ENCODE measurements at regions not wholly inside any gene's neighbourhood (a gene's known extent, or its start where the extent isn't known, plus 50 kb on each side); places are given as distances from the start of the nearest gene placed in this dataset.

- Histone ChIP-seq H3K4me3 (ENCODE audit: low read length) (no peak overlapping the region), H3K27me3 (ENCODE audit: control insufficient read depth in 1 of 2, insufficient read depth in 2 of 2, low read length in 2 of 2) (no peaks in the 10 kb centered on the region), H3K9me3 (ENCODE audit: control insufficient read depth in 1 of 2, insufficient read depth in 1 of 2, low read length in 2 of 2) (no peaks in the 10 kb centered on the region), H3K36me3 (ENCODE audit: insufficient read depth, low read length) (no peaks in the 10 kb centered on the region), H3K27ac (ENCODE audit: low read depth in 1 of 2, low read length in 2 of 2) (no peak overlapping the region), H3K4me1 (ENCODE audit: insufficient read depth, low read length) (no peaks in the 10 kb centered on the region)
- Mint-ChIP-seq H3K27ac (no peak overlapping the region), H3K4me3 (no peak overlapping the region), H3K9me3 (peaks cover 4% of the 10 kb centered on the region), H3K4me1 (ENCODE audit: low read depth) (no peaks in the 10 kb centered on the region), H3K36me3 (ENCODE audit: low read depth) (no peaks in the 10 kb centered on the region), H3K27me3 (no peaks in the 10 kb centered on the region)
- CTCF ChIA-PET, result no interaction called here
- no peak for TF ChIP-seq CTCF (IDR thresholded peaks at IDR 0.05)
- POLR2A ChIA-PET, result no interaction called here
- ATAC-seq (ENCODE audit: poor library complexity) (no peak), DNase-seq (no peak)
- intact Hi-C loops (cut with DNase I, micrococcal nuclease), result no loop called here
Measured at GRCh38 chr2:103335403-103335802, 573.6 kb downstream of the TMEM182 start.

GRCh38 chr2:103338819-103339218 is 577.0 kb downstream of the TMEM182 start:
- intact Hi-C loops (cut with DNase I, micrococcal nuclease), result no loop called here
- DNase-seq (no peak), ATAC-seq (ENCODE audit: poor library complexity) (no peak)
- Histone ChIP-seq H3K9me3 (ENCODE audit: control insufficient read depth in 1 of 2, insufficient read depth in 1 of 2, low read length in 2 of 2) (peaks cover 0 to 11% of the 10 kb centered on the region in 2 experiments), H3K4me3 (ENCODE audit: low read length) (no peak overlapping the region), H3K36me3 (ENCODE audit: insufficient read depth, low read length) (no peaks in the 10 kb centered on the region), H3K4me1 (ENCODE audit: insufficient read depth, low read length) (no peaks in the 10 kb centered on the region), H3K27ac (ENCODE audit: low read depth in 1 of 2, low read length in 2 of 2) (no peak overlapping the region), H3K27me3 (ENCODE audit: control insufficient read depth in 1 of 2, insufficient read depth in 2 of 2, low read length in 2 of 2) (no peaks in the 10 kb centered on the region)
- POLR2A ChIA-PET, result no interaction called here
- Mint-ChIP-seq H3K27me3 (no peaks in the 10 kb centered on the region), H3K4me3 (no peak overlapping the region), H3K27ac (no peak overlapping the region), H3K4me1 (ENCODE audit: low read depth) (no peaks in the 10 kb centered on the region), H3K9me3 (peaks cover 7% of the 10 kb centered on the region), H3K36me3 (ENCODE audit: low read depth) (no peaks in the 10 kb centered on the region)
- CTCF ChIA-PET, result no interaction called here
- TF ChIP-seq CTCF (IDR thresholded peaks at IDR 0.05), result no peak

- Mint-ChIP-seq H3K27ac (no peak overlapping the region), H3K4me3 (no peak overlapping the region), H3K27me3 (no peaks in the 10 kb centered on the region), H3K36me3 (ENCODE audit: low read depth) (no peaks in the 10 kb centered on the region), H3K9me3 (peaks cover 7% of the 10 kb centered on the region), H3K4me1 (ENCODE audit: low read depth) (no peaks in the 10 kb centered on the region)
- Histone ChIP-seq H3K9me3 (ENCODE audit: control insufficient read depth in 1 of 2, insufficient read depth in 1 of 2, low read length in 2 of 2) (peaks cover 5 to 12% of the 10 kb centered on the region in 2 experiments), H3K27ac (ENCODE audit: low read depth in 1 of 2, low read length in 2 of 2) (no peak overlapping the region), H3K4me3 (ENCODE audit: low read length) (no peak overlapping the region), H3K4me1 (ENCODE audit: insufficient read depth, low read length) (no peaks in the 10 kb centered on the region), H3K27me3 (ENCODE audit: control insufficient read depth in 1 of 2, insufficient read depth in 2 of 2, low read length in 2 of 2) (no peaks in the 10 kb centered on the region), H3K36me3 (ENCODE audit: insufficient read depth, low read length) (no peaks in the 10 kb centered on the region)
- DNase-seq (no peak), ATAC-seq (ENCODE audit: poor library complexity) (no peak)
- ChIA-PET CTCF (no interaction called here), POLR2A (no interaction called here)
- TF ChIP-seq CTCF (IDR thresholded peaks at IDR 0.05), result no peak
- intact Hi-C loops (cut with DNase I, micrococcal nuclease), result no loop called here
Measured at GRCh38 chr2:103346780-103347179, 584.9 kb downstream of the TMEM182 start.

Measured in CD4-positive, alpha-beta T cell (primary cell).